Mammary epithelial cell (primary cell): ENCODE measurements at regions not wholly inside any gene's neighbourhood (a gene's known extent, or its start where the extent isn't known, plus 50 kb on each side); places are given as distances from the start of the nearest gene placed in this dataset.

Experiments
- EZH2 ChIP-seq: IDR thresholded peaks from 2 replicates; pipeline ENCODE4 v1.6.1; 2012; ENCODE audit warnings: low read length, inconsistent platforms, borderline replicate concordance
- TF ChIP-seq, protein P1 (sequence below), 2 donors: IDR thresholded peaks in 1 of 2; conservative IDR thresholded peaks in 1 of 2; 2 replicates each; pipeline ENCODE4 v1.5.1; 2011 to 2012; ENCODE audit warnings: inconsistent platforms in 2 of 2, low read length in 2 of 2, mild to moderate bottlenecking in 2 of 2, control low read depth in 1 of 2, low read depth in 1 of 2; ENCODE audit not compliant: insufficient read depth in 1 of 2; ENCODE audit errors: extremely low read depth in 1 of 2

- no peak for TF ChIP-seq EZH2
- TF ChIP-seq, protein P1, sequence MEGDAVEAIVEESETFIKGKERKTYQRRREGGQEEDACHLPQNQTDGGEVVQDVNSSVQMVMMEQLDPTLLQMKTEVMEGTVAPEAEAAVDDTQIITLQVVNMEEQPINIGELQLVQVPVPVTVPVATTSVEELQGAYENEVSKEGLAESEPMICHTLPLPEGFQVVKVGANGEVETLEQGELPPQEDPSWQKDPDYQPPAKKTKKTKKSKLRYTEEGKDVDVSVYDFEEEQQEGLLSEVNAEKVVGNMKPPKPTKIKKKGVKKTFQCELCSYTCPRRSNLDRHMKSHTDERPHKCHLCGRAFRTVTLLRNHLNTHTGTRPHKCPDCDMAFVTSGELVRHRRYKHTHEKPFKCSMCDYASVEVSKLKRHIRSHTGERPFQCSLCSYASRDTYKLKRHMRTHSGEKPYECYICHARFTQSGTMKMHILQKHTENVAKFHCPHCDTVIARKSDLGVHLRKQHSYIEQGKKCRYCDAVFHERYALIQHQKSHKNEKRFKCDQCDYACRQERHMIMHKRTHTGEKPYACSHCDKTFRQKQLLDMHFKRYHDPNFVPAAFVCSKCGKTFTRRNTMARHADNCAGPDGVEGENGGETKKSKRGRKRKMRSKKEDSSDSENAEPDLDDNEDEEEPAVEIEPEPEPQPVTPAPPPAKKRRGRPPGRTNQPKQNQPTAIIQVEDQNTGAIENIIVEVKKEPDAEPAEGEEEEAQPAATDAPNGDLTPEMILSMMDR (conservative IDR thresholded peaks at IDR 0.05 in 1 of 2, IDR thresholded peaks at IDR 0.05 in 1 of 2; ENCODE audit: extremely low read depth in 1 of 2, insufficient read depth in 1 of 2, low read depth in 1 of 2, low read length in 2 of 2), result no peak
Measured at GRCh38 chr7:94740509-94740908, 84.6 kb upstream of the SGCE start.
